GM12872 (cell line): ENCODE measurements at regions not wholly inside any gene's neighbourhood (a gene's known extent, or its start where the extent isn't known, plus 50 kb on each side); places are given as distances from the start of the nearest gene placed in this dataset.

Experiments
- TF ChIP-seq, protein P1 (sequence below): IDR thresholded peaks from 3 replicates; pipeline ENCODE4 v1.5.1; 2011; ENCODE audit warnings: low read depth, mild to moderate bottlenecking, low read length, moderate library complexity; ENCODE audit not compliant: insufficient read depth

DNA sequence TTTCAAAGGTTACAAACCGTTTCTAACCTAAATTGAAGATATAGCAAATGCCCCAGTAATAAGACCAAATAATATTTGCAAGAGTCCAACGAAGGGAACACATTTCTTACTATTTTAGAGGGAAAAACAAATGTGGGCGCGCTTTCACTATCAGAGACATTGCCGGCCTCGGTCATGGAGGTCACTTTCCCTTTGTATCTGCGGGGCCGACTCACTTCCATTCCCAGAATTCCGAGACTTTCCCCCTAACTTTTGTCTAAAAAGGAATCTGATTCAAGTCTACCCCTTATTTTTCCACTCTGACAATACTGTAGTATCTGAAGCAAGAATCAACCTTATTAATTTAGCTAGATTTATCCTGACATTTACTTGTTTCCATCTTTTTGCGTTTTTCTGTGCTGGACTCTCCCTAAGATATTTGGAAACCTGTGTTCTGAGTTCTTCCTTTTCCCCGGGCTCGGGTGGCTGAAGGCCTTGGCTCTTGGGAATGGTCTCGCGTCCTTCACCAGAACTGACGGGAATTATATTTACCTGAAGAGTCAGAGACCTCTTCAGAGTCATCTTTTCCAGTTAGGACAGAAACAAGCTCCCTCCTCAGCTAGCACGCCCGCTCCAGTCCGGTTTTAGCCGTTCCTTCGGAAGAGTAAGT lies 71.8 kb upstream of the ZNF184 start:
- TF ChIP-seq, protein P1, sequence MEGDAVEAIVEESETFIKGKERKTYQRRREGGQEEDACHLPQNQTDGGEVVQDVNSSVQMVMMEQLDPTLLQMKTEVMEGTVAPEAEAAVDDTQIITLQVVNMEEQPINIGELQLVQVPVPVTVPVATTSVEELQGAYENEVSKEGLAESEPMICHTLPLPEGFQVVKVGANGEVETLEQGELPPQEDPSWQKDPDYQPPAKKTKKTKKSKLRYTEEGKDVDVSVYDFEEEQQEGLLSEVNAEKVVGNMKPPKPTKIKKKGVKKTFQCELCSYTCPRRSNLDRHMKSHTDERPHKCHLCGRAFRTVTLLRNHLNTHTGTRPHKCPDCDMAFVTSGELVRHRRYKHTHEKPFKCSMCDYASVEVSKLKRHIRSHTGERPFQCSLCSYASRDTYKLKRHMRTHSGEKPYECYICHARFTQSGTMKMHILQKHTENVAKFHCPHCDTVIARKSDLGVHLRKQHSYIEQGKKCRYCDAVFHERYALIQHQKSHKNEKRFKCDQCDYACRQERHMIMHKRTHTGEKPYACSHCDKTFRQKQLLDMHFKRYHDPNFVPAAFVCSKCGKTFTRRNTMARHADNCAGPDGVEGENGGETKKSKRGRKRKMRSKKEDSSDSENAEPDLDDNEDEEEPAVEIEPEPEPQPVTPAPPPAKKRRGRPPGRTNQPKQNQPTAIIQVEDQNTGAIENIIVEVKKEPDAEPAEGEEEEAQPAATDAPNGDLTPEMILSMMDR: no peak

DNA sequence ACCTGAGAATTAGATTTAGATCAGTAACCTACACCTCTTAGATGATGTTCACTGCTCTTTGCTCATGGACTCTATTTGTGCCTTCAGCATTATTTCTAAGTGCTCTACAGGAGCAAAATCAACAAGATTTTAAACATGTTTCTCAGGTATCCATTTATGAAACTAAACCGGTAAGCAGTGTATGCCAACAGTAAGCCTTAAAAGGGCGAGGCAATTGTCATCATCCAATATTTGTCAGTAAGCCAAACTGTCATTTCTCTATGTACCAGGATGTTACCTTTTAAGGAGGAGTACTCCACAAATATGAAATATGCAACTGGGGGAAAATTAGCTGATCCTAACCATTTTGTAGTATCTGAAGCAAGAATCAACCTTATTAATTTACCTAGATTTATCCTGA lies 69.6 kb upstream of the ZNF184 start:
- TF ChIP-seq, protein P1: no peak

DNA sequence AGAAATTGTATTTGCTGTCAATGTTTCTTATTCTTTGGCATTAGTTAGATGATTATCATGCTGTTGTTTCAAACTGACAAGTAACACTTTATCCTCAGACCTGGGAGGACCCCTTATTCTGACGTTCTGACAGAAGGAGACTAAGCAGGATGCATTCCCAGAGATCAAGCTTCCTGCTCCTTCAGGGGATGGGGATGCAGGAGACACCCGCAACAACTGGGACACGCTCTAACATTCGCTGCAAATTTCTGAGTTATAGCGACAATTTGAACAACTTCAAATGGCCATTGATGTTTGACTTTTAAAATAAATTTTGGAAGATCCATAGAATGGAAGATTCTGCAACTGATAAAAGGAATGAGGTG lies 69.0 kb upstream of the ZNF184 start:
- TF ChIP-seq, protein P1: no peak

DNA sequence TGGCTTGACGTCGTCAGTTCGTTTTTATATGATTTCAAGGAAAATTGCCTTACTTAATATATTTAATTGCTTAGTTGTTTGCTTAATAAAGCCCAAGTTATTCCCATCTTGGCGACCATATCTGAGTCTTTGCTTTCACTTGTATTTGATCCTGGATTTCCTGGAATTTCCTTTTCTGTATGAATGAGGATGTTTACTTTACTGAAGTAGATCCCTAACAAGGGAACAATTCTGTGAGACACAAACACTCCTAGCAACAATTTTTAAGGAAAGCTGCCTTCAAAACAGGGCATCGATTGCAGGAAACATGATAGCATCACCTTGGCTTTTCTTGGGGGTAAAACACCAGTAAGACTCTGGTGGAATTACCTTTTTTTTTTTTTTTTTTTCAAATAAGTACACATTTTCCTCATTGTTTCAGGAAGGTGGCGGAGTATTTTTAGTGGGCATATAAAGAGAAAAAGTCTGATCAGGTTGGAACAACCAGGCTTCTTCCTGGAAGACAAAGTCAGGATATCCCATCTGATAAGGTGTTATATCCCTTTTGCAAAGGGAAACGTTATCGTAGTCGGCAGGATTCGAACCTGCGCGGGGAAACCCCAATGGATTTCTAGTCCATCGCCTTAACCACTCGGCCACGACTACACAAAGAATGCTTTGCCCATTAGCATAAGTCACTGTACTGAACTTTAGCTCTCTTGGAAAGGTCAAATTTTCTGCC lies 68.5 kb upstream of the ZNF184 start:
- TF ChIP-seq, protein P1: no peak

DNA sequence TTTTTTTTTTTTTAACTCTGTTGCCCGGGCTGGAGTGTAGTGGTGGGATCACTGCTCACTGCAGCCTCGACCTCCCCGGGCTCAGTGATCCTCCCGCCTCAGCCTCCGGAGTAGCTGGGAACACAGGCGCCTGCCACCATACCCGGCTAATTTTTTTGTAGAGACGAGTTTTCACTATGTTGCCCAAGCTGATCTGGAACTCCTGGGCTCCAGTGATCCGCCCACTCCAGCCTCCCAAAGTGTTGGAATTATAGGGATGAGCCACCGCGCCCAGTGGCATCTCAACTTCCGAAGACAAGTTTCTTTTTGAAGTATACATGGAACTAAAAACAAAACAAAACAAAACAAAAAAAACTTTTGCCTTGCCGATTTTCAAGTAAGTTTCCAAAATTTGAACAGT lies 66.6 kb upstream of the ZNF184 start:
- TF ChIP-seq, protein P1: no peak

DNA sequence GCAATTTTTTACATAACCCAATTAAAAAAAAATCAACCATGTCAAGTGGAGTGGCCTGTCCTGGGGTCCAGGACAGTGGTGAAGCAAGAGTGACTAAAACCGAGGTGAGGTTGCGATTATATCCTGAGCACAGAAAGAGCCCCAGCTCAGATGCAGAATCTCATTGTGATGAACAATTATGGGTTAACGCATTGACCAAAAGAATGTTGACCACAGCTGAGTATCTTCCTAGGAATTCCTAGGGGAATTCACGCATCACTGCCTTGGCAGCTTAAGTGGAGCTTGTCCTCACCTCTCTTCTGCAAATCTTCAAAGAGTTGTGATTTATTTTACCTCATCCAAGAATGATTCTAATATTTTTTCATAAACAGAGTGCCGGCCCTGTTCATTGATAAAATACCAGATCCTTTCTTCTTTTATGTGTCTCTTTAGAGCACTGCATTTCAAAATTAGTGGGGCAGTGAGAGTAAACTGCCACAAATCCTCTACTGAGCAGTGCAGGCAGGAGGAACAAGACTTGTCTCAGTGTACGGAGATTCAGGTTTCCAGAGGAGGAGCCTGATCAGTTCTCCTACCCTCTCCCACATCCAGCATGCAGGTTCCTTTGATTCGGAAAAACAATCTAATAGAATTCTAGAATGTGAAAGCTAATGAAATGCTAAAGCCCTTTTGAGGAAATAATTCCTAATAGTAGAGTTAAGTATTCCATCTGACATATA lies 60.1 kb upstream of the ZNF184 start:
- TF ChIP-seq, protein P1: no peak

DNA sequence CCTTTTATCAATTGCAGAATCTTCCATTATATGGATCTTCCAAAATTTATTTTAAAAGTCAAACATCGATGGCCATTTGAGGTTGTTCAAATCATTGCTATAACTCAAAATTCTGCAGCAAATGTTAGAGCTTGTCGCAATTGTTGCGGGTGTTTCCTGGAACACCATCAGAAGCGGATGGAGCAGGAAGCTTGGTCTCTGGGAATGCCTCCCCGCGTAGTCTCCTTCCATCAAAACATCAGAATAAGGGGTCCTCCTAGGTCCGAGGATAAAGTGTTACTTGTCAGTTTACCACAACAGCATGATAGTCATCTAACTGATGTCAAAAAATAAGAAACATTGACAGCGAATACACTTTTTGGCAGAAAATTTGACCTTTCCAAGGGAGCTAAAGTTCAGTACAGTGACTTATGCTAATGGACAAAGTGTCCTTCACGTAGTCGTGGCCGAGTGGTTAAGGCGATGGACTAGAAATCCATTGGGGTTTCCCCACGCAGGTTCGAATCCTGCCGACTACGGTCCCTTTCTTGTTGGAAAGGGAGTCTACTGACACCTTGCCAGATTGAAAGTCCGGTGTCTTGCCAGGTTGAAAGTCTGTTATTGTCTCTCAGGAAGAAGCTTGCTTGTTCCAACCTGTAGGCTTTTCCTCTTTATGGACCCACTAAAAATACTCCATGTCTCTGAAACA lies 59.0 kb upstream of the ZNF184 start:
- TF ChIP-seq, protein P1: no peak
